Neural cell (in vitro differentiated cells): ENCODE measurements at regions not wholly inside any gene's neighbourhood (a gene's known extent, or its start where the extent isn't known, plus 50 kb on each side); places are given as distances from the start of the nearest gene placed in this dataset.

Experiments
- H2AFZ ChIP-seq: fragments of 200-600, 300-800 bp; sonication (generic), shearing (Covaris generic); 2 replicates; pipeline ENCODE4 v1.6.0; 2014; ENCODE audit warnings: low read depth, mild to moderate bottlenecking, antibody characterized with exemption, low read length, moderate library complexity
- H3F3A ChIP-seq: fragments of 200-600 bp; shearing (Covaris generic); 2 replicates; pipeline ENCODE4 v1.6.1; 2016; ENCODE audit warnings: mild to moderate bottlenecking, moderate library complexity, mixed read lengths, antibody characterized with exemption, low read length; ENCODE audit not compliant: insufficient read depth, poor library complexity, severe bottlenecking
- H3K27ac ChIP-seq: fragments of 200-600, 300-800 bp; sonication (generic), shearing (Covaris generic); 2 replicates; pipeline ENCODE4 v1.5.1; 2014; ENCODE audit warnings: mild to moderate bottlenecking, low read length, moderate library complexity
- H3K27me3 ChIP-seq: fragments of 300-800, 200-600 bp; sonication (generic), shearing (Covaris generic); 2 replicates; pipeline ENCODE4 v1.6.0; 2014; ENCODE audit warnings: mild to moderate bottlenecking, low read depth, low read length, moderate library complexity; ENCODE audit not compliant: insufficient read depth
- H3K36me3 ChIP-seq: fragments of 300-800, 200-600 bp; sonication (generic), shearing (Covaris generic); 2 replicates; pipeline ENCODE4 v1.5.1; 2014; ENCODE audit warnings: mild to moderate bottlenecking, antibody characterized with exemption, low read length, moderate library complexity; ENCODE audit not compliant: insufficient read depth
- H3K4me2 ChIP-seq: fragments of 300-800, 200-600 bp; sonication (generic), shearing (Covaris generic); 2 replicates; pipeline ENCODE4 v1.6.0; 2014; ENCODE audit warnings: mild to moderate bottlenecking, low read length
- H3K4me3 ChIP-seq: fragments of 300-800, 200-600 bp; sonication (generic), shearing (Covaris generic); 2 replicates; pipeline ENCODE4 v1.5.1; 2014; ENCODE audit warnings: mild to moderate bottlenecking, low read length, moderate library complexity
- H3K79me2 ChIP-seq: fragments of 200-600 bp; shearing (Covaris generic); replicated peaks from 2 replicates; pipeline ENCODE4 v1.6.0; 2014; ENCODE audit warnings: mild to moderate bottlenecking, low read length, moderate library complexity; ENCODE audit not compliant: insufficient read depth
- H3K9ac ChIP-seq: fragments of 300-800, 200-600 bp; sonication (generic), shearing (Covaris generic); 2 replicates; pipeline ENCODE4 v1.6.1; 2016; ENCODE audit warnings: mild to moderate bottlenecking, low read length, mixed read lengths
- H3K9me2 ChIP-seq: fragments of 200-600 bp; shearing (Covaris generic); 2 replicates; pipeline ENCODE4 v1.6.1; 2016; ENCODE audit warnings: mild to moderate bottlenecking, low read length, mixed read lengths; ENCODE audit not compliant: insufficient read depth
- H3K9me3 ChIP-seq: fragments of 200-600, 300-800 bp; sonication (generic), shearing (Covaris generic); 2 replicates; pipeline ENCODE4 v1.6.1; 2016; ENCODE audit warnings: mild to moderate bottlenecking, mixed run types, low read length, moderate library complexity, mixed read lengths
- H4K20me1 ChIP-seq: fragments of 200-600 bp; shearing (Covaris generic); 2 replicates; pipeline ENCODE4 v1.6.1; 2016; ENCODE audit warnings: mild to moderate bottlenecking, mixed run types; ENCODE audit not compliant: insufficient read depth
- EP300 ChIP-seq: fragments of 450-650 bp; conservative IDR thresholded peaks from 2 replicates; pipeline ENCODE4 v1.6.1; 2014; ENCODE audit warnings: antibody characterized with exemption, mild to moderate bottlenecking, moderate library complexity; ENCODE audit not compliant: poor library complexity, severe bottlenecking
- EZH2 ChIP-seq: fragments of 200-600, 300-800 bp; shearing (Covaris generic), sonication (generic); IDR thresholded peaks from 2 replicates; pipeline ENCODE4 v1.6.1; 2014; ENCODE audit warnings: antibody characterized with exemption, low read length, borderline replicate concordance, mild to moderate bottlenecking; ENCODE audit not compliant: insufficient read depth, poor library complexity, severe bottlenecking
- MXI1 ChIP-seq: fragments of 450-650 bp; conservative IDR thresholded peaks from 2 replicates; pipeline ENCODE4 v1.6.1; 2014; ENCODE audit warnings: antibody characterized with exemption, mild to moderate bottlenecking; ENCODE audit not compliant: poor library complexity, severe bottlenecking
- POLR2AphosphoS5 ChIP-seq: IDR thresholded peaks from 2 replicates; pipeline ENCODE4 v1.6.1; 2012
- RAD21 ChIP-seq: fragments of 450-650 bp; conservative IDR thresholded peaks from 2 replicates; pipeline ENCODE4 v1.6.1; 2014; ENCODE audit warnings: antibody characterized with exemption, mild to moderate bottlenecking, moderate library complexity
- SMC3 ChIP-seq: fragments of 450-650 bp; conservative IDR thresholded peaks from 2 replicates; pipeline ENCODE4 v1.6.1; 2014; ENCODE audit warnings: antibody characterized with exemption, mild to moderate bottlenecking, moderate library complexity; ENCODE audit not compliant: poor library complexity
- TAF1 ChIP-seq: IDR thresholded peaks from 2 replicates; pipeline ENCODE4 v1.6.1; 2012; ENCODE audit warnings: low read depth
- TF ChIP-seq, protein P1 (sequence below): IDR thresholded peaks from 2 replicates; pipeline ENCODE4 v1.6.1; 2012; ENCODE audit warnings: borderline replicate concordance
- TF ChIP-seq, protein P2 (sequence below): fragments of 450-650 bp; IDR thresholded peaks from 2 replicates; pipeline ENCODE4 v1.5.1; 2014; ENCODE audit warnings: antibody characterized with exemption, mild to moderate bottlenecking, moderate library complexity; ENCODE audit not compliant: poor library complexity, severe bottlenecking

DNA sequence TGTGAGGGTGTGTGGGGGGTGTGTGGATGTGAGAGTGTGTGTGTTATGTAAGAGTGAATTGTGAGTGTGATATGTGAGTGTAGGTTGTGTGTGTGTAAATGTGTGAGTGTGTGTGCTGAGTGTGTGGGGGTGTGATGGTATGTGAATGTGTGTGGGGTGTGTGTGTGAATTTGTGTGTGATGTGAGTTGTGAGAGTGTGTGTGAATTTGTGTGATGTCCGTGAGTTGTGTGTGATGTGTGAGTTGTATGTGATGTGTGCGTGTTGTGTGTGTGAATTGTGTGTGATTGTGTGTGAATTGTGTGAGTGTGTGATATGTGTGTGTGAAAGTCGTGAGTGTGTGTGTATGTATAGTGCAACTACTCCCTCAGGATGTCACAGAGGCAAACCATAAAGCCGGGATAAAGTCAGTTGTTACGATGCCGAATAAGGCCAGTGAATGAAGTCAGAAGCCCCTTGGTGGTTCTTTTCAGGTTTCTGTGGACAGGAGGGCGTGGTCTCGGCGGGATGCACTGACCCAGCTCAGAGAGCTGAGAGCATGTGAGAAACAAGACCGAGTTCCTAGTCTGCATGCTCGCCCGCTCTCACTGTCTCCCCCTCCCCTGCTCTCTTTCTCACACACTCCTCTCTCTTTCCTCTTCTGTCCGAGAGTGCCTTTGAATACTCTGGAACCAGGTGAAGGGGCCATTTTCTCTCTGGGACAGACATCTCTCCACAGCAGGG, 71.8 kb upstream of the MAX start:
- peak overlapping the region; percentile 41 for H3K4me3 ChIP-seq
- TF ChIP-seq, protein P1, sequence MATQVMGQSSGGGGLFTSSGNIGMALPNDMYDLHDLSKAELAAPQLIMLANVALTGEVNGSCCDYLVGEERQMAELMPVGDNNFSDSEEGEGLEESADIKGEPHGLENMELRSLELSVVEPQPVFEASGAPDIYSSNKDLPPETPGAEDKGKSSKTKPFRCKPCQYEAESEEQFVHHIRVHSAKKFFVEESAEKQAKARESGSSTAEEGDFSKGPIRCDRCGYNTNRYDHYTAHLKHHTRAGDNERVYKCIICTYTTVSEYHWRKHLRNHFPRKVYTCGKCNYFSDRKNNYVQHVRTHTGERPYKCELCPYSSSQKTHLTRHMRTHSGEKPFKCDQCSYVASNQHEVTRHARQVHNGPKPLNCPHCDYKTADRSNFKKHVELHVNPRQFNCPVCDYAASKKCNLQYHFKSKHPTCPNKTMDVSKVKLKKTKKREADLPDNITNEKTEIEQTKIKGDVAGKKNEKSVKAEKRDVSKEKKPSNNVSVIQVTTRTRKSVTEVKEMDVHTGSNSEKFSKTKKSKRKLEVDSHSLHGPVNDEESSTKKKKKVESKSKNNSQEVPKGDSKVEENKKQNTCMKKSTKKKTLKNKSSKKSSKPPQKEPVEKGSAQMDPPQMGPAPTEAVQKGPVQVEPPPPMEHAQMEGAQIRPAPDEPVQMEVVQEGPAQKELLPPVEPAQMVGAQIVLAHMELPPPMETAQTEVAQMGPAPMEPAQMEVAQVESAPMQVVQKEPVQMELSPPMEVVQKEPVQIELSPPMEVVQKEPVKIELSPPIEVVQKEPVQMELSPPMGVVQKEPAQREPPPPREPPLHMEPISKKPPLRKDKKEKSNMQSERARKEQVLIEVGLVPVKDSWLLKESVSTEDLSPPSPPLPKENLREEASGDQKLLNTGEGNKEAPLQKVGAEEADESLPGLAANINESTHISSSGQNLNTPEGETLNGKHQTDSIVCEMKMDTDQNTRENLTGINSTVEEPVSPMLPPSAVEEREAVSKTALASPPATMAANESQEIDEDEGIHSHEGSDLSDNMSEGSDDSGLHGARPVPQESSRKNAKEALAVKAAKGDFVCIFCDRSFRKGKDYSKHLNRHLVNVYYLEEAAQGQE: no peak
- no peak for TF ChIP-seq POLR2AphosphoS5
- no peak for TF ChIP-seq EP300
- H2AFZ ChIP-seq: no peak overlapping the region
- no peaks in the 10 kb centered on the region for H4K20me1 ChIP-seq
- no peaks in the 10 kb centered on the region for H3K27me3 ChIP-seq
- peak overlapping the region; percentile 27 for H3K9ac ChIP-seq
- no peak overlapping the region for H3K4me2 ChIP-seq
- H3K9me3 ChIP-seq: no peaks in the 10 kb centered on the region
- H3K36me3 ChIP-seq: no peaks in the 10 kb centered on the region
- H3K79me2 ChIP-seq: no peaks in the 10 kb centered on the region
- no peaks in the 10 kb centered on the region for H3K9me2 ChIP-seq
- H3F3A ChIP-seq: no peaks in the 10 kb centered on the region
- H3K27ac ChIP-seq: peak overlapping the region; percentile 30

DNA sequence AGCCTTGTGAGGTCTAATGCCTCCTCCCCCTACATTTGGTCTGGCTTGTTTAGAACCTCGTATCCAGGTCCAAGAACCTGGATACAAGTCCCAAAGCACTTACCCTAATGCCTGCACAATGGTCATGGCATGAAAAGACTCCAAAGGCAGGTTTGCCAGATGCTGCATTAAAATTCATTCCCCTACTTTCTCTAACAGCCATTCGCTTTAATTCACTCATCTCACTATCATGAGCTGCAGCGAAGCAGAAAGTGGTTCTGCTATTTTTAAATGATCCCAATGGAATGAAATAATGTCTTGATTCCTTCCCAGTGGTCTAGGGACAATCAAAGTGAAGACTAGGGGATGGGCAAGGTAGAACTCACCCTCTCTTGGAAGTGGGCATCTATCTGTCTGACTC, 72.5 kb upstream of the MAX start:
- Histone ChIP-seq H3K9me2 (no peaks in the 10 kb centered on the region), H3K4me3 (peak overlapping the region; percentile 41), H3F3A (no peaks in the 10 kb centered on the region), H2AFZ (no peak overlapping the region), H3K9ac (peak overlapping the region; percentile 27), H3K9me3 (no peaks in the 10 kb centered on the region), H3K4me2 (no peak overlapping the region), H4K20me1 (no peaks in the 10 kb centered on the region), H3K79me2 (no peaks in the 10 kb centered on the region), H3K36me3 (no peaks in the 10 kb centered on the region), H3K27ac (peak overlapping the region; percentile 30), H3K27me3 (no peaks in the 10 kb centered on the region)
- TF ChIP-seq SMC3: no peak
- TF ChIP-seq MXI1: no peak
- TF ChIP-seq, protein P2, sequence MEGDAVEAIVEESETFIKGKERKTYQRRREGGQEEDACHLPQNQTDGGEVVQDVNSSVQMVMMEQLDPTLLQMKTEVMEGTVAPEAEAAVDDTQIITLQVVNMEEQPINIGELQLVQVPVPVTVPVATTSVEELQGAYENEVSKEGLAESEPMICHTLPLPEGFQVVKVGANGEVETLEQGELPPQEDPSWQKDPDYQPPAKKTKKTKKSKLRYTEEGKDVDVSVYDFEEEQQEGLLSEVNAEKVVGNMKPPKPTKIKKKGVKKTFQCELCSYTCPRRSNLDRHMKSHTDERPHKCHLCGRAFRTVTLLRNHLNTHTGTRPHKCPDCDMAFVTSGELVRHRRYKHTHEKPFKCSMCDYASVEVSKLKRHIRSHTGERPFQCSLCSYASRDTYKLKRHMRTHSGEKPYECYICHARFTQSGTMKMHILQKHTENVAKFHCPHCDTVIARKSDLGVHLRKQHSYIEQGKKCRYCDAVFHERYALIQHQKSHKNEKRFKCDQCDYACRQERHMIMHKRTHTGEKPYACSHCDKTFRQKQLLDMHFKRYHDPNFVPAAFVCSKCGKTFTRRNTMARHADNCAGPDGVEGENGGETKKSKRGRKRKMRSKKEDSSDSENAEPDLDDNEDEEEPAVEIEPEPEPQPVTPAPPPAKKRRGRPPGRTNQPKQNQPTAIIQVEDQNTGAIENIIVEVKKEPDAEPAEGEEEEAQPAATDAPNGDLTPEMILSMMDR: no peak
- no peak for TF ChIP-seq POLR2AphosphoS5

DNA sequence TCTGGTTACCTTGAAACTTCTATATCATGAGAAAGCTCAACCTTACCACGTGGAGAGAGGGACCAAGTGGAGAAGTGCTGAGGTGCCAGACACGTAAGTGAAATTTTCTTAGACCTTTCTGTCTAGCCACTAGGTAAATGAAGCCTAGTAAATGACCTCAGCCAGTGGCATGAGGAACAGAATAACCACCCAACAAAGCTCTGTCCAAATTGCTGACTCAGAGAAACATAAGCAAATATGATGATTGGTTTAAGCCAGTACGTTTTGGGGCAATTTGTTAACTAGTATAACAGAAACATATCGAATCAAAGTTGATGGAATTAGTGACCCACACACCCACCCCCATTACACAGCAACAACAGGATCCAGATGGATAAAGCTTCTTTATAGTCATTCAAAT, 75.2 kb upstream of the MAX start:
- no peaks in the 10 kb centered on the region for H3K36me3 ChIP-seq
- no peak overlapping the region for H3K27ac ChIP-seq
- H3K27me3 ChIP-seq: no peaks in the 10 kb centered on the region
- H3K79me2 ChIP-seq: no peaks in the 10 kb centered on the region
- H2AFZ ChIP-seq: no peak overlapping the region
- TF ChIP-seq, protein P1: no peak
- TF ChIP-seq, protein P2: no peak
- TF ChIP-seq RAD21 (no peak), MXI1 (no peak), SMC3 (no peak), EZH2 (no peak), POLR2AphosphoS5 (no peak), EP300 (no peak), TAF1 (no peak)
- no peaks in the 10 kb centered on the region for H3F3A ChIP-seq
- no peaks in the 10 kb centered on the region for H3K9me3 ChIP-seq
- no peaks in the 10 kb centered on the region for H4K20me1 ChIP-seq
- no peaks in the 10 kb centered on the region for H3K9me2 ChIP-seq
- no peak overlapping the region for H3K9ac ChIP-seq
- no peak overlapping the region for H3K4me2 ChIP-seq
- H3K4me3 ChIP-seq: no peak overlapping the region
